ENCODE measurements at regions not wholly inside any gene's neighbourhood (a gene's known extent, or its start where the extent isn't known, plus 50 kb on each side); places are given as distances from the start of the nearest gene placed in this dataset.

DNA sequence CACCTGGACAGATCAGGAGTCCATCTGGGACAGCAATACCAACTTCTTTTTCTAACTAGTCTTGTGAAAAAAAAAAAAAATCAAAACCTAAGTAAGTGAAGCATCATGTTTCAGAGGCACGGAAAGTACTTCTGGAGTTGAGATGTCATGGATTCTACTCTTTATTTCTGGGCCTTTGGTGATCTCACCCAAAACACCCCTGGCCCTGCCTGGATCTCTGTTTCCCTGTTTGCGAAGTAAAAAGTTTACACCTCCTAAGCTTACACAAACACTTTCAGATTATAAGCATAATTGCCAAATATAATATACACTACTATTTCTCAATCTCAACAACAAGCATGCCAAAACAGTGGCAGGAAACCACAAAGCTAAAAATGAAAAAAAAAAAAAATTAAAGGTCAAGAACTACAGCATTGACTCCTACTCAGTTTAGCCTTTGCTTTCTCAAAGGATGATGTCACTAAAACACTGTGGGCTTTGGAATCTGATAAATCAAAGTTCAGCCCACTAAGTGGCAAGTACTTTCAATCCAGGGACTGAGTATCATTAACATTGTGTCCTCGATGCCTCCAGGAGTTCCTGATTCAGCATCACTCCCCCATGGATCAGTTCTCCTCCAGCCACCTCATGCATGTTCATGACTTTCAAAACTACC, 291.9 kb downstream of the NFIB start:
- no peak for DNase-seq
- Histone ChIP-seq H3K27me3 (ENCODE audit: control insufficient read depth, insufficient read depth, low read length) (no peaks in the 10 kb centered on the region), H3K4me1 (ENCODE audit: control insufficient read depth, insufficient read depth, low read length) (no peaks in the 10 kb centered on the region), H3K27ac (ENCODE audit: low read length) (no peak overlapping the region), H3K4me3 (ENCODE audit: low read length) (no peak overlapping the region), H3K9me3 (ENCODE audit: control insufficient read depth, insufficient read depth, low read length) (peaks cover 3% of the 10 kb centered on the region), H3K36me3 (ENCODE audit: control insufficient read depth, insufficient read depth, low read length) (no peaks in the 10 kb centered on the region)
- Mint-ChIP-seq H3K27ac (no peak overlapping the region), H3K36me3 (no peaks in the 10 kb centered on the region), H3K27me3 (ENCODE audit: low read depth in 2 of 2) (no peaks in the 10 kb centered on the region), H3K9me3 (peaks cover 9 to 17% of the 10 kb centered on the region in 2 donors), H3K4me3 (no peak overlapping the region), H3K4me1 (no peaks in the 10 kb centered on the region)
- WGBS (ENCODE audit: insufficient coverage) = 63% methylated on average over 3 of the region's 3 CpGs
- intact Hi-C loops (cut with micrococcal nuclease) = no loop called here
- ATAC-seq = no peak
- TF ChIP-seq, protein P1, sequence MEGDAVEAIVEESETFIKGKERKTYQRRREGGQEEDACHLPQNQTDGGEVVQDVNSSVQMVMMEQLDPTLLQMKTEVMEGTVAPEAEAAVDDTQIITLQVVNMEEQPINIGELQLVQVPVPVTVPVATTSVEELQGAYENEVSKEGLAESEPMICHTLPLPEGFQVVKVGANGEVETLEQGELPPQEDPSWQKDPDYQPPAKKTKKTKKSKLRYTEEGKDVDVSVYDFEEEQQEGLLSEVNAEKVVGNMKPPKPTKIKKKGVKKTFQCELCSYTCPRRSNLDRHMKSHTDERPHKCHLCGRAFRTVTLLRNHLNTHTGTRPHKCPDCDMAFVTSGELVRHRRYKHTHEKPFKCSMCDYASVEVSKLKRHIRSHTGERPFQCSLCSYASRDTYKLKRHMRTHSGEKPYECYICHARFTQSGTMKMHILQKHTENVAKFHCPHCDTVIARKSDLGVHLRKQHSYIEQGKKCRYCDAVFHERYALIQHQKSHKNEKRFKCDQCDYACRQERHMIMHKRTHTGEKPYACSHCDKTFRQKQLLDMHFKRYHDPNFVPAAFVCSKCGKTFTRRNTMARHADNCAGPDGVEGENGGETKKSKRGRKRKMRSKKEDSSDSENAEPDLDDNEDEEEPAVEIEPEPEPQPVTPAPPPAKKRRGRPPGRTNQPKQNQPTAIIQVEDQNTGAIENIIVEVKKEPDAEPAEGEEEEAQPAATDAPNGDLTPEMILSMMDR (IDR thresholded peaks at IDR 0.05) = no peak

GRCh38 chr9:14018081-14018480, 295.9 kb downstream of the NFIB start:
- no peak for ATAC-seq
- intact Hi-C loops (cut with micrococcal nuclease) = no loop called here
- H3K4me1 ChIP-seq (ENCODE audit: control insufficient read depth, insufficient read depth, low read length) = no peaks in the 10 kb centered on the region
- no peaks in the 10 kb centered on the region for H3K4me1 Mint-ChIP-seq
- H3K27me3 Mint-ChIP-seq (ENCODE audit: low read depth in 2 of 2) = no peaks in the 10 kb centered on the region
- no peak for DNase-seq
- WGBS (ENCODE audit: insufficient coverage) = 92% methylated on average over 1 of the region's 2 CpGs
- TF ChIP-seq, protein P1 (IDR thresholded peaks at IDR 0.05) = no peak
- no peak overlapping the region for H3K4me3 Mint-ChIP-seq
- no peaks in the 10 kb centered on the region for H3K36me3 ChIP-seq (ENCODE audit: control insufficient read depth, insufficient read depth, low read length)
- no peak overlapping the region for H3K27ac Mint-ChIP-seq
- no peak overlapping the region for H3K4me3 ChIP-seq (ENCODE audit: low read length)
- H3K9me3 ChIP-seq (ENCODE audit: control insufficient read depth, insufficient read depth, low read length) = peaks cover 3% of the 10 kb centered on the region
- H3K36me3 Mint-ChIP-seq = no peaks in the 10 kb centered on the region
- H3K27me3 ChIP-seq (ENCODE audit: control insufficient read depth, insufficient read depth, low read length) = no peaks in the 10 kb centered on the region
- peaks cover 9 to 18% of the 10 kb centered on the region in 2 donors for H3K9me3 Mint-ChIP-seq
- H3K27ac ChIP-seq (ENCODE audit: low read length) = no peak overlapping the region

DNA sequence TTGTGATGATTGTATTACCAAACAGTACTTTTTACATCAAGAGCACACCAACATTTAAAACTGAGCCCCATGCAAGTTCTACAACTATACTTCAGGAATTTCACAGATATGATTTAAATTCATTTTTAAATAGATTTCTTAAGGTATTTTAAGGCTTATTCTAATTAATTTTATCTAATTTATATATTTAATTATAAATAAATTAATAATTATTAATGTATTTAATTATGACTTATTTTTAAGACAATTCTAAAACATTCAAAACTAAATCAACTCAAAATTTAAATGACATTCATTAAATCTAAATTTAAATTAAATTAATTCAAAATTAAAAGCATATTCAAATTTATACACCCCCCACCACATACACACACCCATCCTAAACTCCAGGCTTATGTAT, 299.2 kb downstream of the NFIB start:
- intact Hi-C loops (cut with micrococcal nuclease) = no loop called here
- no peaks in the 10 kb centered on the region for H3K36me3 Mint-ChIP-seq
- H3K9me3 ChIP-seq (ENCODE audit: control insufficient read depth, insufficient read depth, low read length) = peaks cover 3% of the 10 kb centered on the region
- H3K4me3 ChIP-seq (ENCODE audit: low read length) = no peak overlapping the region
- no peaks in the 10 kb centered on the region for H3K27me3 ChIP-seq (ENCODE audit: control insufficient read depth, insufficient read depth, low read length)
- no peak overlapping the region for H3K4me3 Mint-ChIP-seq
- peaks cover 15 to 20% of the 10 kb centered on the region in 2 donors for H3K9me3 Mint-ChIP-seq
- ATAC-seq = no peak
- no peak overlapping the region for H3K27ac ChIP-seq (ENCODE audit: low read length)
- H3K27ac Mint-ChIP-seq = no peak overlapping the region
- H3K4me1 Mint-ChIP-seq = no peaks in the 10 kb centered on the region
- H3K4me1 ChIP-seq (ENCODE audit: control insufficient read depth, insufficient read depth, low read length) = no peaks in the 10 kb centered on the region
- TF ChIP-seq, protein P1 (IDR thresholded peaks at IDR 0.05) = no peak
- no peaks in the 10 kb centered on the region for H3K27me3 Mint-ChIP-seq (ENCODE audit: low read depth in 2 of 2)
- no peaks in the 10 kb centered on the region for H3K36me3 ChIP-seq (ENCODE audit: control insufficient read depth, insufficient read depth, low read length)
- no peak for DNase-seq

- H3K27ac Mint-ChIP-seq = no peak overlapping the region
- H3K27me3 ChIP-seq (ENCODE audit: control insufficient read depth, insufficient read depth, low read length) = no peaks in the 10 kb centered on the region
These were observed 299.7 kb downstream of the NFIB start for GRCh38 chr9:14014218-14014617.

More at GRCh38 chr9:14014218-14014617, 299.7 kb downstream of the NFIB start:
- TF ChIP-seq, protein P1 (IDR thresholded peaks at IDR 0.05) = no peak
- H3K4me3 ChIP-seq (ENCODE audit: low read length) = no peak overlapping the region
- no peaks in the 10 kb centered on the region for H3K36me3 Mint-ChIP-seq
- H3K4me1 Mint-ChIP-seq = no peaks in the 10 kb centered on the region
- H3K4me3 Mint-ChIP-seq = no peak overlapping the region
- peaks cover 15 to 20% of the 10 kb centered on the region in 2 donors for H3K9me3 Mint-ChIP-seq
- H3K27me3 Mint-ChIP-seq (ENCODE audit: low read depth in 2 of 2) = no peaks in the 10 kb centered on the region
- no peaks in the 10 kb centered on the region for H3K36me3 ChIP-seq (ENCODE audit: control insufficient read depth, insufficient read depth, low read length)
- H3K9me3 ChIP-seq (ENCODE audit: control insufficient read depth, insufficient read depth, low read length) = peaks cover 3% of the 10 kb centered on the region
- H3K27ac ChIP-seq (ENCODE audit: low read length) = no peak overlapping the region
- ATAC-seq = no peak
- no peaks in the 10 kb centered on the region for H3K4me1 ChIP-seq (ENCODE audit: control insufficient read depth, insufficient read depth, low read length)
- intact Hi-C loops (cut with micrococcal nuclease) = no loop called here
- DNase-seq = no peak

Data from natural killer cell (primary cell).